SU-DHL-6 (cell line): ENCODE measurements at regions not wholly inside any gene's neighbourhood (a gene's known extent, or its start where the extent isn't known, plus 50 kb on each side); places are given as distances from the start of the nearest gene placed in this dataset.

Experiments
- H2AFZ ChIP-seq: fragments of 200-600 bp; sonication (generic); 2 replicates; pipeline ENCODE4 v1.6.1; 2014; ENCODE audit warnings: low read depth, mild to moderate bottlenecking, moderate library complexity, mixed read lengths, antibody characterized with exemption, low read length; ENCODE audit not compliant: severe bottlenecking
- H3F3A ChIP-seq: fragments of 200-600 bp; shearing (Covaris generic); 2 replicates; pipeline ENCODE4 v1.6.0; 2016; ENCODE audit warnings: antibody characterized with exemption, mild to moderate bottlenecking; ENCODE audit not compliant: insufficient read depth
- H3K27ac ChIP-seq: fragments of 200-600 bp; sonication (generic); 2 replicates; pipeline ENCODE4 v1.5.1; 2016; ENCODE audit warnings: low read depth, mild to moderate bottlenecking, low read length, moderate library complexity, mixed read lengths
- H3K27me3 ChIP-seq: fragments of 200-600 bp; sonication (generic), shearing (Covaris generic); 2 replicates; pipeline ENCODE4 v1.6.0; 2014; ENCODE audit warnings: mild to moderate bottlenecking, low read length
- H3K36me3 ChIP-seq: fragments of 200-600 bp; sonication (generic); 2 replicates; pipeline ENCODE4 v1.6.1; 2014; ENCODE audit warnings: mild to moderate bottlenecking, low read length, mixed read lengths
- H3K4me2 ChIP-seq: fragments of 300-600, 200-600 bp; shearing (Covaris generic), sonication (generic); 2 replicates; pipeline ENCODE4 v1.6.0; 2014; ENCODE audit warnings: low read length, low read depth, mild to moderate bottlenecking; ENCODE audit not compliant: poor library complexity, severe bottlenecking
- H3K4me3 ChIP-seq: fragments of 200-600 bp; sonication (generic); 2 replicates; pipeline ENCODE4 v1.5.1; 2014; ENCODE audit warnings: antibody characterized with exemption, low read length, mild to moderate bottlenecking, mixed read lengths; ENCODE audit not compliant: insufficient read depth, poor library complexity, severe bottlenecking
- H3K79me2 ChIP-seq: fragments of 200-600 bp; sonication (generic); 2 replicates; pipeline ENCODE4 v1.6.1; 2014; ENCODE audit warnings: mild to moderate bottlenecking, low read length, moderate library complexity; ENCODE audit not compliant: insufficient read depth
- H3K9ac ChIP-seq: fragments of 200-600 bp; sonication (generic); 2 replicates; pipeline ENCODE4 v1.7.0; 2014; ENCODE audit warnings: mild to moderate bottlenecking, low read length
- H3K9me2 ChIP-seq: fragments of 200-600 bp; sonication (generic); replicated peaks from 2 replicates; pipeline ENCODE4 v1.6.1; 2014; ENCODE audit warnings: low read length; ENCODE audit not compliant: insufficient read depth
- H3K9me3 ChIP-seq: fragments of 200-600 bp; sonication (generic); 2 replicates; pipeline ENCODE4 v1.6.1; 2014; ENCODE audit warnings: low read length, mixed read lengths; ENCODE audit not compliant: insufficient read depth
- H4K20me1 ChIP-seq: fragments of 200-600 bp; sonication (generic); 2 replicates; pipeline ENCODE4 v1.6.1; 2014; ENCODE audit warnings: low read depth, mild to moderate bottlenecking, antibody characterized with exemption, low read length, moderate library complexity, mixed read lengths
- EZH2phosphoT487 ChIP-seq: fragments of 200-600 bp; sonication (generic), shearing (Covaris generic); conservative IDR thresholded peaks from 2 replicates; pipeline ENCODE4 v1.6.1; 2018; ENCODE audit warnings: mild to moderate bottlenecking, antibody characterized with exemption, low read length, moderate library complexity, mixed read lengths
- TF ChIP-seq, protein P1 (sequence below): fragments of 200-600 bp; sonication (generic); IDR thresholded peaks from one replicate; pipeline ENCODE4 v1.5.1; 2017; ENCODE audit warnings: antibody characterized with exemption, mild to moderate bottlenecking, low read length, moderate library complexity; ENCODE audit not compliant: insufficient read depth, poor library complexity, severe bottlenecking

GRCh38 chr6:133756078-133756695, 132.7 kb upstream of the TCF21 start:
- H3K27me3 ChIP-seq: no peaks in the 10 kb centered on the region
- H3F3A ChIP-seq: no peaks in the 10 kb centered on the region
- no peaks in the 10 kb centered on the region for H3K79me2 ChIP-seq
- no peaks in the 10 kb centered on the region for H3K9me3 ChIP-seq
- no peak overlapping the region for H3K9ac ChIP-seq
- H3K4me3 ChIP-seq: no peak overlapping the region
- H2AFZ ChIP-seq: no peak overlapping the region
- H3K36me3 ChIP-seq: no peaks in the 10 kb centered on the region
- H3K27ac ChIP-seq: no peak overlapping the region
- H3K4me2 ChIP-seq: no peak overlapping the region
- H4K20me1 ChIP-seq: no peaks in the 10 kb centered on the region
- TF ChIP-seq EZH2phosphoT487: no peak
- TF ChIP-seq, protein P1, sequence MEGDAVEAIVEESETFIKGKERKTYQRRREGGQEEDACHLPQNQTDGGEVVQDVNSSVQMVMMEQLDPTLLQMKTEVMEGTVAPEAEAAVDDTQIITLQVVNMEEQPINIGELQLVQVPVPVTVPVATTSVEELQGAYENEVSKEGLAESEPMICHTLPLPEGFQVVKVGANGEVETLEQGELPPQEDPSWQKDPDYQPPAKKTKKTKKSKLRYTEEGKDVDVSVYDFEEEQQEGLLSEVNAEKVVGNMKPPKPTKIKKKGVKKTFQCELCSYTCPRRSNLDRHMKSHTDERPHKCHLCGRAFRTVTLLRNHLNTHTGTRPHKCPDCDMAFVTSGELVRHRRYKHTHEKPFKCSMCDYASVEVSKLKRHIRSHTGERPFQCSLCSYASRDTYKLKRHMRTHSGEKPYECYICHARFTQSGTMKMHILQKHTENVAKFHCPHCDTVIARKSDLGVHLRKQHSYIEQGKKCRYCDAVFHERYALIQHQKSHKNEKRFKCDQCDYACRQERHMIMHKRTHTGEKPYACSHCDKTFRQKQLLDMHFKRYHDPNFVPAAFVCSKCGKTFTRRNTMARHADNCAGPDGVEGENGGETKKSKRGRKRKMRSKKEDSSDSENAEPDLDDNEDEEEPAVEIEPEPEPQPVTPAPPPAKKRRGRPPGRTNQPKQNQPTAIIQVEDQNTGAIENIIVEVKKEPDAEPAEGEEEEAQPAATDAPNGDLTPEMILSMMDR: no peak
- no peaks in the 10 kb centered on the region for H3K9me2 ChIP-seq

GRCh38 chr6:133757335-133757734, 131.6 kb upstream of the TCF21 start:
- Histone ChIP-seq H3K9me3 (no peaks in the 10 kb centered on the region), H3F3A (no peaks in the 10 kb centered on the region), H2AFZ (no peak overlapping the region), H3K9ac (no peak overlapping the region), H3K27me3 (no peaks in the 10 kb centered on the region), H3K79me2 (no peaks in the 10 kb centered on the region), H3K4me3 (no peak overlapping the region), H3K9me2 (no peaks in the 10 kb centered on the region), H4K20me1 (no peaks in the 10 kb centered on the region), H3K36me3 (no peaks in the 10 kb centered on the region), H3K4me2 (no peak overlapping the region), H3K27ac (no peak overlapping the region)
- TF ChIP-seq, protein P1: no peak
- TF ChIP-seq EZH2phosphoT487: no peak

DNA sequence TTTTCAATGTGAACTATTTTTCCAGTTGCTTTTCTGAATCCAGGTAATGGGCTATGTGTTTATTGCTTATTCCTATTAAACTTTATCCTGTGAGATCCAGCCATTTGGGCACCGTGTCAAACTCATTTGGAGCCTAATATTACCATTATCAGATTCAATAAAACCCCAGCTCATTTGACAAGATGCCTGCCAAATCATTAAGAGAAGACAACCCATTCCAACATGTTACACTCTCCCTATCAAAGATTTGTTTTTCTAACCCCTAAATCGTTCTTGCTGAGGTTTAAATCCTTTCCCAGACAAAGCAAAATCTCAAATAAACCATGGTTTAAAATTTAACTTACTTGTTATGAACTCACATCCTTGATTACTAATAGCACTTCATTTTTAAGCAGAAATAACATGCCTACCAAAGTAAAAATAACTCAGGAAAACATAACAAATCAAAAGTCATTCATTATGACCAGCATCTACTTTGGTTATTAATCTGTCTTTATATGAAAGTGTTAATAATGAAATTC, 130.0 kb upstream of the TCF21 start:
- Histone ChIP-seq H3K4me2 (no peak overlapping the region), H2AFZ (no peak overlapping the region), H3K79me2 (no peaks in the 10 kb centered on the region), H3K9me3 (no peaks in the 10 kb centered on the region), H4K20me1 (no peaks in the 10 kb centered on the region), H3K9me2 (no peaks in the 10 kb centered on the region), H3K36me3 (no peaks in the 10 kb centered on the region), H3F3A (no peaks in the 10 kb centered on the region), H3K4me3 (no peak overlapping the region), H3K27ac (no peak overlapping the region), H3K27me3 (no peaks in the 10 kb centered on the region), H3K9ac (no peak overlapping the region)
- TF ChIP-seq EZH2phosphoT487: no peak
- TF ChIP-seq, protein P1: no peak
